Lung (tissue), 11 donors: ENCODE measurements at regions not wholly inside any gene's neighbourhood (a gene's known extent, or its start where the extent isn't known, plus 50 kb on each side); places are given as distances from the start of the nearest gene placed in this dataset.

Source experiments
- ATAC-seq: fragments of 200-7000 bp; cut with Tn5 transposase; one replicate; pipeline ENCODE4 v1.9.1; 2020; ENCODE audit warnings: moderate number of reproducible peaks; ENCODE audit not compliant: insufficient read depth, low FRiP score
- DNase-seq, 3 donors: peaks; one replicate each; pipeline ENCODE4 v3.0.0-alpha.2; 2013 to 2017
- H3K27ac ChIP-seq, 2 donors: one replicate each; pipeline ENCODE4 v1.5.1; 2013; ENCODE audit warnings: mild to moderate bottlenecking in 2 of 2, moderate library complexity in 2 of 2, control low read depth in 1 of 2, inconsistent platforms in 1 of 2, low read depth in 1 of 2, low read length in 1 of 2
- H3K27me3 ChIP-seq, 3 donors: one replicate each; pipeline ENCODE4 v1.5.1; 2013; ENCODE audit warnings: low read length in 2 of 3; ENCODE audit not compliant: control insufficient read depth in 3 of 3, insufficient read depth in 3 of 3
- H3K36me3 ChIP-seq, 4 donors: one replicate each; pipeline ENCODE4 v1.5.1; 2013; ENCODE audit warnings: low read length in 4 of 4, mild to moderate bottlenecking in 1 of 4, moderate library complexity in 1 of 4; ENCODE audit not compliant: control insufficient read depth in 4 of 4, insufficient read depth in 4 of 4
- H3K4me1 ChIP-seq, 5 donors: one replicate each; pipeline ENCODE4 v1.5.1; 2013; ENCODE audit warnings: low read length in 5 of 5, mild to moderate bottlenecking in 2 of 5, moderate library complexity in 1 of 5; ENCODE audit not compliant: control insufficient read depth in 5 of 5, insufficient read depth in 5 of 5
- H3K4me3 ChIP-seq: one replicate; pipeline ENCODE4 v1.5.1; 2013; ENCODE audit warnings: mild to moderate bottlenecking, control low read depth, moderate library complexity
- H3K9ac ChIP-seq, 2 donors: one replicate each; pipeline ENCODE4 v1.5.1; 2013; ENCODE audit warnings: low read length in 2 of 2, control low read depth in 1 of 2; ENCODE audit not compliant: insufficient read depth in 1 of 2
- H3K9me3 ChIP-seq, 4 donors: one replicate each; pipeline ENCODE4 v1.5.1; 2013; ENCODE audit warnings: low read length in 3 of 4, mild to moderate bottlenecking in 1 of 4, moderate library complexity in 1 of 4; ENCODE audit not compliant: control insufficient read depth in 4 of 4, insufficient read depth in 3 of 4
- CTCF ChIP-seq: IDR thresholded peaks from 2 replicates; pipeline ENCODE4 v1.5.1; 2012; ENCODE audit warnings: mild to moderate bottlenecking; ENCODE audit errors: control extremely low read depth, extremely low read depth
- WGBS, 2 donors: extraction: QIAGEN DNeasy Blood & Tissue Kit; methylation state at CpG; one replicate each; pipeline ENCODE4 v1.1.7; 2013; 5-methylcytosine and 5-hydroxymethylcytosine counted together
- donor health status: control.
- donor health status: control.
- donor health status: Bipolar disorder and iron deficiency.
- donor health status: healthy.
- donor health status: DM: yes; HTN: yes; CAD: no.

- Histone ChIP-seq H3K9ac (no peak overlapping the region), H3K36me3 (no peaks in the 10 kb centered on the region), H3K4me1 (peaks cover 0 to 55% (median 5%) of the 10 kb centered on the region in 5 donors), H3K4me3 (no peak overlapping the region), H3K27me3 (no peaks in the 10 kb centered on the region), H3K9me3 (no peaks in the 10 kb centered on the region), H3K27ac (no peak overlapping the region)
- ATAC-seq, result no peak
- no peak for TF ChIP-seq CTCF
- 76 to 86% methylated on average over 1 of the region's 1 CpG for WGBS, 2 donors
- DNase-seq, result peak; percentile 49 to 83 (median 54)
Observed at GRCh38 chr1:82388679-82389078, 587.9 kb downstream of the ADGRL2 start.

- Histone ChIP-seq H3K9me3 (no peaks in the 10 kb centered on the region), H3K27me3 (no peaks in the 10 kb centered on the region), H3K4me3 (no peak overlapping the region), H3K9ac (no peak overlapping the region), H3K36me3 (no peaks in the 10 kb centered on the region), H3K27ac (no peak overlapping the region), H3K4me1 (peaks cover 0 to 43% (median 5%) of the 10 kb centered on the region in 5 donors)
- DNase-seq (peak in 1 of 3 donors; percentile 29), ATAC-seq (no peak)
- 68 to 85% methylated on average over 2 of the region's 2 CpGs for WGBS, 2 donors
- TF ChIP-seq CTCF, result no peak
Observed at GRCh38 chr1:82387012-82387366, 586.3 kb downstream of the ADGRL2 start.

- Histone ChIP-seq H3K9ac (no peak overlapping the region), H3K4me1 (peaks cover 0 to 43% (median 5%) of the 10 kb centered on the region in 5 donors), H3K9me3 (no peaks in the 10 kb centered on the region), H3K27ac (no peak overlapping the region), H3K27me3 (no peaks in the 10 kb centered on the region), H3K4me3 (no peak overlapping the region), H3K36me3 (no peaks in the 10 kb centered on the region)
- WGBS, 2 donors, result 71 to 75% methylated on average over 3 of the region's 3 CpGs
- DNase-seq (peak in 2 of 3 donors; percentile 26 to 29), ATAC-seq (no peak)
- no peak for TF ChIP-seq CTCF
Observed at GRCh38 chr1:82386365-82387011, 585.8 kb downstream of the ADGRL2 start.

- peaks cover 0 to 33% (median 5%) of the 10 kb centered on the region in 5 donors for H3K4me1 ChIP-seq
- TF ChIP-seq CTCF, result no peak
- H3K4me3 ChIP-seq, result no peak overlapping the region
- WGBS, 2 donors, result 65 to 68% methylated on average over 3 of the region's 3 CpGs
- H3K27me3 ChIP-seq, result no peaks in the 10 kb centered on the region
- DNase-seq, result peak; percentile 28 to 82 (median 74)
- H3K27ac ChIP-seq, result no peak overlapping the region
- no peaks in the 10 kb centered on the region for H3K9me3 ChIP-seq
- ATAC-seq, result no peak
- H3K36me3 ChIP-seq, result no peaks in the 10 kb centered on the region
- no peak overlapping the region for H3K9ac ChIP-seq
Observed at GRCh38 chr1:82384776-82385175, 584.0 kb downstream of the ADGRL2 start.
